T-helper 2 cell (primary cell): ENCODE measurements at regions not wholly inside any gene's neighbourhood (a gene's known extent, or its start where the extent isn't known, plus 50 kb on each side); places are given as distances from the start of the nearest gene placed in this dataset.

ENCODE experiments used
- DNase-seq, 5 experiments: peaks; one replicate each; pipeline versions ENCODE4 v3.0.0 to v3.0.0-alpha.2; 2012 to 2022

GRCh38 chrX:120692319-120692718 is 62.5 kb upstream of the C1GALT1C1 start:
- DNase-seq, result no peak

GRCh38 chrX:120690941-120691340 is 61.1 kb upstream of the C1GALT1C1 start:
- no peak for DNase-seq

GRCh38 chrX:120690344-120690743 is 60.5 kb upstream of the C1GALT1C1 start:
- no peak for DNase-seq

GRCh38 chrX:120680090-120680489 is 50.2 kb upstream of the C1GALT1C1 start:
- peak in 1 of 5 experiments; percentile 24 for DNase-seq
